ENCODE measurements at regions not wholly inside any gene's neighbourhood (a gene's known extent, or its start where the extent isn't known, plus 50 kb on each side); places are given as distances from the start of the nearest gene placed in this dataset.

DNA sequence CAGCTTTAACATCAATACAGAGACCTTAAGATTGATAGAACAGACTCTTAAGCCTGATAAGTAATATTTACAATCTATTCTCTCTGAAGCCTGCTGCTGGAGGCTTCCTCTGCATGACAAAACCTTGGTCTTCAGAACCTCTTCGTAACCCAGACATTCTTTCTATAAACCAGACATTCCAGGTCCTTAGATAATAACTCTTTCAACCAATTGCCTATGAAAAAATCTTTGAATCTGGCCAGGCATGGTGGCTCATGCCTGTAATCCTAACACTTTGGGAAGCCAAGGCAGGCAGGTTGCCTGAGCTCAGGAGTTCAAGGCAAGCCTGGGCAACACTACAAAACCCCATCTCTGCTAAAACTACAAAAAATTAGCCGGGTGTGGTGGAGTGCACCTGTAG lies 327.8 kb downstream of the ENC1 start:
- Histone ChIP-seq H4K91ac (replicated peaks; ENCODE audit: insufficient read length, low read length) (no peak overlapping the region), H2BK20ac (ENCODE audit: low read length) (no peak overlapping the region), H2BK120ac (replicated peaks; ENCODE audit: low read depth, low read length) (no peak overlapping the region), H2AFZ (ENCODE audit: low read length) (no peak overlapping the region), H3K79me2 (ENCODE audit: control insufficient read depth in 1 of 2, insufficient read depth in 2 of 2, low read length in 2 of 2) (no peaks in the 10 kb centered on the region), H4K8ac (ENCODE audit: extremely low read depth, insufficient read depth, low read length) (no peak overlapping the region), H3K27me3 (replicated peaks in 1 of 4; ENCODE audit: control insufficient read depth in 3 of 4, extremely low read depth in 1 of 4, insufficient read depth in 3 of 4, low read length in 3 of 4) (no peaks in the 10 kb centered on the region), H3K27ac (ENCODE audit: low read depth, low read length) (no peak overlapping the region), H3K79me1 (ENCODE audit: low read depth, low read length) (no peaks in the 10 kb centered on the region), H3K23me2 (ENCODE audit: low read depth, low read length) (no peaks in the 10 kb centered on the region), H3K56ac (replicated peaks; ENCODE audit: insufficient read length, low read depth, low read length) (no peak overlapping the region), H3K4me3 (ENCODE audit: extremely low read depth in 1 of 4, insufficient read depth in 2 of 4, low read depth in 3 of 4, low read length in 4 of 4) (no peak overlapping the region), H4K5ac (ENCODE audit: insufficient read length, low read depth, low read length) (no peak overlapping the region), H3K23ac (ENCODE audit: insufficient read length) (no peak overlapping the region), H2BK12ac (ENCODE audit: low read depth, low read length) (no peak overlapping the region), H4K20me1 (replicated peaks in 1 of 2; ENCODE audit: control insufficient read depth in 1 of 2, insufficient read depth in 2 of 2, low read length in 2 of 2) (no peaks in the 10 kb centered on the region), H3K18ac (ENCODE audit: extremely low read depth, low read length) (no peak overlapping the region), H3K4ac (replicated peaks; ENCODE audit: insufficient read length, low read depth, low read length) (no peak overlapping the region), H3K4me1 (replicated peaks in 1 of 4; ENCODE audit: control insufficient read depth in 3 of 4, insufficient read depth in 4 of 4, low read length in 3 of 4) (no peaks in the 10 kb centered on the region), H2AK5ac (ENCODE audit: low read depth, low read length) (no peak overlapping the region), H2BK15ac (ENCODE audit: low read length) (no peak overlapping the region), H2BK5ac (ENCODE audit: low read depth, low read length) (no peak overlapping the region), H3K4me2 (ENCODE audit: insufficient read depth in 1 of 2, low read depth in 2 of 2, low read length in 2 of 2) (no peak overlapping the region), H3K36me3 (ENCODE audit: control insufficient read depth in 2 of 4, insufficient read depth in 4 of 4, low read length in 3 of 4) (no peaks in the 10 kb centered on the region), H3K9ac (replicated peaks in 1 of 4; ENCODE audit: extremely low read depth in 1 of 4, low read depth in 3 of 4, low read length in 3 of 4) (no peak overlapping the region), H3K9me3 (ENCODE audit: insufficient read depth in 2 of 2, low read depth in 1 of 2, low read length in 1 of 2) (no peaks in the 10 kb centered on the region), H3K14ac (ENCODE audit: insufficient read length) (no peak overlapping the region)
- WGBS, 2 experiments (ENCODE audit: extremely low coverage in 1 of 2, insufficient coverage in 1 of 2, insufficient read length in 1 of 2, insufficient replicate concordance in 2 of 2, low coverage in 1 of 2, low lambda C conversion rate in 2 of 2, missing lambda C conversion rate in 1 of 2), result 87% methylated on average over 2 of the region's 2 CpGs; no CpG with 5 or more reads in 1 of the 2 experiments
- ChIA-PET POLR2A (ENCODE audit: partially characterized antibody) (no interaction called here), CTCF (ENCODE audit: partially characterized antibody) (interaction anchor here (1.4 kb wide), 1 partner anchor 58 kb away, joined by 3 read pairs; no protein-coding TSS in a partner anchor)
- DNase-seq (ENCODE audit: low read depth in 1 of 2, low spot score in 2 of 2) (no peak), FAIRE-seq (no peak)
- TF ChIP-seq ASH2L (IDR thresholded peaks at IDR 0.05; ENCODE audit: low read length), result no peak
- no peak for TF ChIP-seq ZNF274 (IDR thresholded peaks at IDR 0.05; ENCODE audit: borderline replicate concordance, extremely low read depth, low read length)
- no peak for TF ChIP-seq CBX8 (IDR thresholded peaks at IDR 0.05; ENCODE audit: borderline replicate concordance, low read depth, low read length)
- no peak for TF ChIP-seq EGR1 (IDR thresholded peaks at IDR 0.05; ENCODE audit: borderline replicate concordance, low read depth, low read length)
- TF ChIP-seq CHD1 (IDR thresholded peaks at IDR 0.05; ENCODE audit: low read depth, low read length), result no peak
- no peak for TF ChIP-seq SAP30 (IDR thresholded peaks at IDR 0.05; ENCODE audit: insufficient read depth, insufficient replicate concordance, low read length)
- no peak for TF ChIP-seq SIRT6 (IDR thresholded peaks at IDR 0.05; ENCODE audit: low read length)
- TF ChIP-seq SRF (IDR thresholded peaks at IDR 0.05; ENCODE audit: low read depth, low read length), result no peak
- no peak for TF ChIP-seq RXRA (IDR thresholded peaks at IDR 0.05; ENCODE audit: insufficient read depth, low read depth, low read length)
- TF ChIP-seq MAFK (IDR thresholded peaks at IDR 0.05; ENCODE audit: low read depth, low read length), result no peak
- no peak for TF ChIP-seq RBBP5 (IDR thresholded peaks at IDR 0.05; ENCODE audit: borderline replicate concordance, low read depth, low read length)
- no peak for TF ChIP-seq EZH2 (IDR thresholded peaks at IDR 0.05; ENCODE audit: low read depth, low read length, severe bottlenecking)
- no peak for TF ChIP-seq FOSL1 (IDR thresholded peaks at IDR 0.05; ENCODE audit: insufficient read depth, low read depth, low read length)
- TF ChIP-seq BACH1 (IDR thresholded peaks at IDR 0.05; ENCODE audit: low read length), result no peak
- no peak for TF ChIP-seq SUZ12 (IDR thresholded peaks at IDR 0.05; ENCODE audit: low read length)
- no peak for TF ChIP-seq SP1 (IDR thresholded peaks at IDR 0.05; ENCODE audit: low read depth, low read length)
